DND-41 (cell line): ENCODE measurements at regions not wholly inside any gene's neighbourhood (a gene's known extent, or its start where the extent isn't known, plus 50 kb on each side); places are given as distances from the start of the nearest gene placed in this dataset.

ENCODE experiments used
- EZH2 ChIP-seq: IDR thresholded peaks from 3 replicates; pipeline ENCODE4 v1.6.1; 2012; ENCODE audit warnings: borderline replicate concordance, low read depth, mild to moderate bottlenecking, moderate library complexity, low read length, inconsistent platforms; ENCODE audit not compliant: severe bottlenecking
- TF ChIP-seq, protein P1 (sequence below): IDR thresholded peaks from 2 replicates; pipeline ENCODE4 v1.5.1; 2012; ENCODE audit warnings: borderline replicate concordance, low read length, moderate library complexity, mild to moderate bottlenecking; ENCODE audit not compliant: poor library complexity, severe bottlenecking; ENCODE audit errors: extremely low read depth

DNA sequence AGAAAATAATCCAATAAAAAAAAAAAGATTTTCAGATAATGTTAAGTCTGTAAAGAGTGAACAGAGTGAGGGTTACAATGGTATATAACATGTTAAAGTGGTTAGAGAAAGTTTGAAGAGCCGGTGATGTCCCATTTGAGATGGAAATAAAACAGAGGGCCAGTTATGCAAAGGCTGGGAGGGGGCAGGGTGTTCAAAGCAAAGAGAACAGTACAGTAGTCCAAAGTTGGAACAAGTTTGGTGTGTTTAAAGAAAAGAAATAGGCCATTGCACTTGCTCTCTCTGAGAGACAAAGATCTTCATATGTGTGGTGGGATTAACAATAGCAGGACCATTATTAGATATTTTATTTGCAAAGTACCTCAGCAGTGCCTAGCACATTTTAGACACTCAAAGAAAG, 179.5 kb upstream of the PKN2 start:
- TF ChIP-seq, protein P1, sequence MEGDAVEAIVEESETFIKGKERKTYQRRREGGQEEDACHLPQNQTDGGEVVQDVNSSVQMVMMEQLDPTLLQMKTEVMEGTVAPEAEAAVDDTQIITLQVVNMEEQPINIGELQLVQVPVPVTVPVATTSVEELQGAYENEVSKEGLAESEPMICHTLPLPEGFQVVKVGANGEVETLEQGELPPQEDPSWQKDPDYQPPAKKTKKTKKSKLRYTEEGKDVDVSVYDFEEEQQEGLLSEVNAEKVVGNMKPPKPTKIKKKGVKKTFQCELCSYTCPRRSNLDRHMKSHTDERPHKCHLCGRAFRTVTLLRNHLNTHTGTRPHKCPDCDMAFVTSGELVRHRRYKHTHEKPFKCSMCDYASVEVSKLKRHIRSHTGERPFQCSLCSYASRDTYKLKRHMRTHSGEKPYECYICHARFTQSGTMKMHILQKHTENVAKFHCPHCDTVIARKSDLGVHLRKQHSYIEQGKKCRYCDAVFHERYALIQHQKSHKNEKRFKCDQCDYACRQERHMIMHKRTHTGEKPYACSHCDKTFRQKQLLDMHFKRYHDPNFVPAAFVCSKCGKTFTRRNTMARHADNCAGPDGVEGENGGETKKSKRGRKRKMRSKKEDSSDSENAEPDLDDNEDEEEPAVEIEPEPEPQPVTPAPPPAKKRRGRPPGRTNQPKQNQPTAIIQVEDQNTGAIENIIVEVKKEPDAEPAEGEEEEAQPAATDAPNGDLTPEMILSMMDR = no peak
- no peak for TF ChIP-seq EZH2
